Inflammatory macrophage treated with lipopolysaccharide for 1 hour (primary cell): ENCODE measurements at regions not wholly inside any gene's neighbourhood (a gene's known extent, or its start where the extent isn't known, plus 50 kb on each side); places are given as distances from the start of the nearest gene placed in this dataset.

Source experiments
- DNase-seq, 2 donors: peaks; one replicate each; pipeline ENCODE4 v3.0.0-alpha.2; 2020 to 2022

GRCh38 chr5:10173716-10174115 lies 76.0 kb downstream of the ATPSCKMT start:
- peak; percentile 22 to 35 for DNase-seq

DNA sequence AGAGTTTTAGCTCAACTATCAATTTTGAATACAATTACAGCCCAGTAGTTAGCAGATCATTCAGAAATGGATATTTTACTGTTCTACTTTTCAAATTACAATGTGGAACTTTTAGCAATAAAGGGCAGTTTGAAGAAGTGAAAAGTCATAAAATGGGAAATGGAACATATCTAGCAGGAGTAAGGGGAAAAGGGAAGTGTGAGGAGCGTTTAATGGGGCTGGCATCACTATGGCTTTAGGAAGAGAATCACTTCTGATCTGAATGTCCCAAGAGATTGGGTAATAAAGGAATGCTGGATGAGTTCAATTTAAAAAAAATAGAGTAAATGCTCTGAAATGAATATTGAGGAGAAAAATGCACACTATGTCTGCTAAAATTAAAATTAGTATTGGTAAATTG lies 77.4 kb downstream of the ATPSCKMT start:
- DNase-seq, result peak; percentile 49 to 52

- DNase-seq, result no peak
Measured at GRCh38 chr5:10169359-10169758, 80.3 kb downstream of the ATPSCKMT start.

DNA sequence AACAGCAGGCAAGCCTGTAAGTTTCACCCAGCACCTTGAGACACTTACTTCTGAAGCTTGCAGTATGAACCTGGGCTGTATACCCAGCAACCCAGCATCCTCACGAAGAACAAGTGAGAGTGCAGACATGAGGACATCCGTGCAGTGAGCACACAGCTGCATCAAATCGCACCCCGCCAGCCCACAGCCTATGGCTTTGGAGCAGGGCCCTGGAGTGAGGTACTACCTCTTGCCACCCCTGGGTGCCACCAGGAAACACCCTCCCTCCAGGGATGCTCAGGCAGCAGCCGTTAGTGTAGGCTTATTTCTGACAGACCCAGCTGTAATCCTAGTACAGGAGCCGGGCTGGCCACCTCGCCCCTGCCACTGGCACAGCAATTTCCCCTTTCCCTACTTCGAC lies 81.4 kb downstream of the ATPSCKMT start:
- no peak for DNase-seq

DNA sequence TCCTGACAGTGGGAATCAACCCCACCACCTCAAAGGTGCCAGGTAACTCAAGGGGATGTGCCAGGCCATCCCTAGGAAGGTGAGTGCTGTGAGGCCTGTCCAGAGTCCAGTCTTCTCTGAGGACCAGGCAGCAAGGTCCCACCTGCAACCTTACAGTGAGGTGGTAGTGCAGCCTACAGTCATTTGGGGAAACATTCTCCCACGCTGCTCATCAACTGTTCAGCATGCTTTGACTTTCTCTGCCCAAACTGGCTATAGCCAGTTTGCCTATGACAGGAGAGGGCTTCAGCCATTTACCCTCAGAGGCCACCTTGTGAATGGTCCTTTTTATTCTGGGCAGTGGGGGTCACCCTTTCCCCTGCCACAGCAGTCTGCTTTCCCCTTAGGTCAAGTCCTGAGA lies 81.9 kb downstream of the ATPSCKMT start:
- no peak for DNase-seq

DNA sequence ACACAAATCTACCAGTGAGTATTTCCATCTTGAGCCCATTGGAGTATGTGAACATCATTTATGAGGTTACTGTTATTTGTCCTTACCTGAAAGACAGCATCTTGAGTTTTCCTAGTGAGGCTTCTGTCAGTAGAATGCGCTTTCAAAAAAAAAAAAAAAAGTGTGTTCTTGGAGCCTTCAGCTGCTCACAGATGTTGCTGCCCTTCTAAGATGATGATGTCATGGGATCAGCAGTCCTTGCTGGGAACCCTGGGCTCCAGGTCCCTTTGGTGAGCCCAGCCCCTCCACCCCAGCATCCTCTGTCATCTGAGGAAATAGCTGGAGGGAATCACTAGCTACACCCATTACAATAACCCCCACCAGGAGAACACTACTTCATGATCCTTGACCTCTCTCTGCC lies 83.3 kb downstream of the ATPSCKMT start:
- no peak for DNase-seq

GRCh38 chr5:10162468-10162867 lies 87.2 kb downstream of the ATPSCKMT start:
- DNase-seq, result no peak

- DNase-seq, result no peak
Measured at GRCh38 chr5:10161778-10162177, 87.9 kb downstream of the ATPSCKMT start.

- no peak for DNase-seq
Measured at GRCh38 chr5:10160241-10160640, 89.4 kb downstream of the ATPSCKMT start.

DNA sequence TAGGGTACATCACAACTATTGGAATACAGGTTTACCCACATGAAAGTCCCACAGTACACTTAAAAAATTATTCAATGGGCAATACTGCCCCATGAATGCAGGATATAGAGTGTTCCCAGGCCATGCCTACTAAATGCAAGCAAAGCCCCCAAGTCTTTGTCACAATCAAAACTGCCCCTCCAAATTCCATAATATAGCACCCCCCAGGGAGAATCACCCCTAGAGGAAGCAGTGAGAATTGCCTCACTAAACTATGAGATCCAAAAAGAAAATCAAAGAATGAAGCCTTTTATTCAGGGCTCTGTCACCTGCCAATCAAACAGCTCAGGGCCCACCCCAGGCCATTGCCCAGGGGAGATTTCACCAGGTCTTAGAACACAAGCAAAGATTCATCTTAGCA lies 90.8 kb downstream of the ATPSCKMT start:
- no peak for DNase-seq

- no peak for DNase-seq
Measured at GRCh38 chr5:10157085-10157669, 92.5 kb downstream of the ATPSCKMT start.

- no peak for DNase-seq
Measured at GRCh38 chr5:10155897-10156667, 93.6 kb downstream of the ATPSCKMT start.

DNA sequence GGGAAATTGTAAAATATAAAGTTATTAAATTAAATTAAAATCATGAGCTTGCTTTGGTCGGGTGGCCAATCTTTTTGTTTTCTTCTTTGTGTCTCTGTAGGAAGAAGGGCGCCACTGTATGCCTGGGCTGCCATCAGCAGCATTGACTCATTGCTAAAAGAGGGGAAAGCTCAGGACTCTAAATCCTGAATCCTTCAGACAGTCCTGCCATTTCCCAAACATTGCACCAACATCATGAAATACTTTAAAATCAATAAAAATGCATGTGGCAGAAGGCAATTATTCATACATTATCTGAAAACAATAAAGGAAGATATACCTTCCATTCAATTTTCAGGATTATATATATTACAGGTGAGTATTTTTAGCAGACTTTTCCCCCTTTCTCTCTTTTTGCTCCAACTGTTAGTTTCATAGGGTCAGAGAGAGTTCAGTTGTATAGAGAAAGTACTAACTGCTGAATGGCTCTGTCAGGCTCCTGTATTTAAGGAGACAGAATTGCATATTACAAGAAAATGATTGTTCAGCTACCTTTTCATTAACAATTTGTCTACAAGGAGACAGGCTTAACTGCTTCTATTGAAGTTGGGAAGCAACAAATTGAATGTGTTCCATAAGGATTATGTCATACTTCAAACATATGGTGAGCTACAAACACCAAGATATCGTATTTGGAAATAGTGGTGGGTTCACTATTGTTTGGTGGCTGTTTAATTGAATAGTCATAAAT lies 95.7 kb downstream of the ATPSCKMT start:
- DNase-seq, result no peak

GRCh38 chr5:10153394-10153793 lies 96.3 kb downstream of the ATPSCKMT start:
- DNase-seq, result no peak

- no peak for DNase-seq
Measured at GRCh38 chr5:10151656-10152055, 98.0 kb downstream of the ATPSCKMT start.

- DNase-seq, result no peak
Measured at GRCh38 chr5:10149911-10150310, 99.8 kb downstream of the ATPSCKMT start.

DNA sequence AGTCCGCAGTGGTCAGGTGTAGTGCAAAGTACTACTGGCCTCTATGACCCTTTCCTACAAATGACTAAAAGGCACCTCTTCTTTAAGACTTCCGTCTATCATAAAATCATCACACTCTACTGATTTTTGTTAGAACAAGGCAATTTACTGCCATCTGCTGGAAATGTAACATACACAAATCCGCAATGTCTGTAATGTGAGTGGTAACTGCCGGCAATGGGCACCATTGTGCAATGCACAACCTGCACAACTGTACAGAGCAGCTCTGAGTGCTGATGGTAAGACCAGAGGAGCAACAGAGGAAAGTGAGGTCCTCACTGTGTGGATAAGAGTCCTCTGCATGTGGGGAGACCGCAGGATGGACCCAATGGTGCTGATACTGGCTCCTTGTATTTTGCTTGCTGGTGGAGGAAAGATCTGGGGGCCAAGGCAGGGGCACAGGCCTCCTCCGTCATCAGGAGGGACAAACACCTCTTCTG lies 103.7 kb downstream of the ATPSCKMT start:
- no peak for DNase-seq

DNA sequence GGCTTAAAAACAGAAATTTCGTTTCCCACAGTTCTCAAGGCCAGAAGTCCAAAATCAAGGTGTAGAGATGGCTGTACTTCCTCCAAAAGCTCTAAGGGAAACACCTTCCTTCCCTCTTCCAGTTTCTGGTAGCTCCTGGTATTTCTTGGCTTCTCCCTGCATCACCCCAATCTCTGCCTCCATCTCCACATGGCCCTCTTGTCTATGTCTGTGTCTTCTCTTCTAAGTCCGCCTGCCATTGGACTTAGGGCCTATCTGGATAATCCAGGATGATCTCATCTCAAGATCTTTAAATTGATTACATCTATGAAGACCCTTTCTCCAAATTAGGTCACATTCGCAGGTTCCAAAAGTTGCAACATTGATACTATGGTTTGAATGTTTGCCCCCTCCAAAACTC lies 105.6 kb downstream of the ATPSCKMT start:
- DNase-seq, result no peak

- no peak for DNase-seq
Measured at GRCh38 chr5:10140195-10140973, 109.3 kb downstream of the ATPSCKMT start.

- DNase-seq, result no peak
Measured at GRCh38 chr5:10138395-10139057, 111.2 kb downstream of the ATPSCKMT start.

DNA sequence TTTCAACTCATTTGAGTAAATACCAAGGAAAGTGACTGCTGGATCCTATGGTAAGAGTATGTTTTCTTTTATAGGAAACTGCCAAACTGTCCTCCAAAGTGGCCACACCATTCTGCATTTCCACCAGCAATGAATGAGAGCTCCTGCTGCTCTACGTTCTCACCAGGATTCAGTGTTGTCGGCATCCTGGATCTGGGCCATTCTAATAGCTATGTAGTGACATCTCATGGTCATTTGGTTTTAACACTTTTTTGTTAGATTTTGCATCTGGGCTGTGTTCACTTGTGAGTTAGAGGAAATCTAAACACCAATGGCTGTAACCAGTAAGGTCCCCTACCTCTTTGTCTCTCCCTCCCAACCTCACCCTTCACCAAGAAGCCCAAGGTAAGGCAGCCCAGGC lies 115.9 kb downstream of the ATPSCKMT start:
- no peak for DNase-seq

- DNase-seq, result no peak
Measured at GRCh38 chr5:10130881-10131280, 118.8 kb downstream of the ATPSCKMT start.

- DNase-seq, result no peak
Measured at GRCh38 chr5:10126900-10127299, 122.8 kb downstream of the ATPSCKMT start.
